Lung (tissue), 11 donors: ENCODE measurements at regions not wholly inside any gene's neighbourhood (a gene's known extent, or its start where the extent isn't known, plus 50 kb on each side); places are given as distances from the start of the nearest gene placed in this dataset.

Experiments used
- ATAC-seq: fragments of 200-7000 bp; cut with Tn5 transposase; one replicate; pipeline ENCODE4 v1.9.1; 2020; ENCODE audit warnings: moderate number of reproducible peaks; ENCODE audit not compliant: insufficient read depth, low FRiP score
- DNase-seq, 3 donors: peaks; one replicate each; pipeline ENCODE4 v3.0.0-alpha.2; 2013 to 2017
- H3K27ac ChIP-seq, 2 donors: one replicate each; pipeline ENCODE4 v1.5.1; 2013; ENCODE audit warnings: mild to moderate bottlenecking in 2 of 2, moderate library complexity in 2 of 2, control low read depth in 1 of 2, inconsistent platforms in 1 of 2, low read depth in 1 of 2, low read length in 1 of 2
- H3K27me3 ChIP-seq, 3 donors: one replicate each; pipeline ENCODE4 v1.5.1; 2013; ENCODE audit warnings: low read length in 2 of 3; ENCODE audit not compliant: control insufficient read depth in 3 of 3, insufficient read depth in 3 of 3
- H3K36me3 ChIP-seq, 4 donors: one replicate each; pipeline ENCODE4 v1.5.1; 2013; ENCODE audit warnings: low read length in 4 of 4, mild to moderate bottlenecking in 1 of 4, moderate library complexity in 1 of 4; ENCODE audit not compliant: control insufficient read depth in 4 of 4, insufficient read depth in 4 of 4
- H3K4me1 ChIP-seq, 5 donors: one replicate each; pipeline ENCODE4 v1.5.1; 2013; ENCODE audit warnings: low read length in 5 of 5, mild to moderate bottlenecking in 2 of 5, moderate library complexity in 1 of 5; ENCODE audit not compliant: control insufficient read depth in 5 of 5, insufficient read depth in 5 of 5
- H3K4me3 ChIP-seq: one replicate; pipeline ENCODE4 v1.5.1; 2013; ENCODE audit warnings: mild to moderate bottlenecking, control low read depth, moderate library complexity
- H3K9ac ChIP-seq, 2 donors: one replicate each; pipeline ENCODE4 v1.5.1; 2013; ENCODE audit warnings: low read length in 2 of 2, control low read depth in 1 of 2; ENCODE audit not compliant: insufficient read depth in 1 of 2
- H3K9me3 ChIP-seq, 4 donors: one replicate each; pipeline ENCODE4 v1.5.1; 2013; ENCODE audit warnings: low read length in 3 of 4, mild to moderate bottlenecking in 1 of 4, moderate library complexity in 1 of 4; ENCODE audit not compliant: control insufficient read depth in 4 of 4, insufficient read depth in 3 of 4
- CTCF ChIP-seq: IDR thresholded peaks from 2 replicates; pipeline ENCODE4 v1.5.1; 2012; ENCODE audit warnings: mild to moderate bottlenecking; ENCODE audit errors: control extremely low read depth, extremely low read depth
- WGBS, 2 donors: extraction: QIAGEN DNeasy Blood & Tissue Kit; methylation state at CpG; one replicate each; pipeline ENCODE4 v1.1.7; 2013; 5-methylcytosine and 5-hydroxymethylcytosine counted together
- donor health status: control.
- donor health status: control.
- donor health status: Bipolar disorder and iron deficiency.
- donor health status: healthy.
- donor health status: DM: yes; HTN: yes; CAD: no.

GRCh38 chr15:96243701-96244100 lies 86.8 kb upstream of the NR2F2 start:
- WGBS, 2 donors: 74 to 80% methylated on average over 4 of the region's 4 CpGs

GRCh38 chr15:96245252-96245651 lies 85.2 kb upstream of the NR2F2 start:
- no peak for DNase-seq
- peaks cover 0 to 29% (median 14%) of the 10 kb centered on the region in 4 donors for H3K36me3 ChIP-seq
- H3K9ac ChIP-seq: no peak overlapping the region
- no peak overlapping the region for H3K27ac ChIP-seq
- no peak for ATAC-seq
- no peaks in the 10 kb centered on the region for H3K27me3 ChIP-seq
- WGBS, 2 donors: 83 to 96% methylated on average over 2 of the region's 2 CpGs
- H3K4me3 ChIP-seq: no peak overlapping the region
- no peaks in the 10 kb centered on the region for H3K4me1 ChIP-seq
- H3K9me3 ChIP-seq: peaks cover 0 to 4% (median 0%) of the 10 kb centered on the region in 4 donors
- TF ChIP-seq CTCF: no peak

More at GRCh38 chr15:96243701-96244100, 86.8 kb upstream of the NR2F2 start:
- Histone ChIP-seq H3K36me3 (peaks cover 0 to 29% (median 13%) of the 10 kb centered on the region in 4 donors), H3K4me1 (no peaks in the 10 kb centered on the region), H3K9ac (no peak overlapping the region), H3K27ac (no peak overlapping the region), H3K9me3 (peaks cover 0 to 4% (median 0%) of the 10 kb centered on the region in 4 donors), H3K27me3 (no peaks in the 10 kb centered on the region), H3K4me3 (no peak overlapping the region)
- TF ChIP-seq CTCF: no peak
- no peak for ATAC-seq
- DNase-seq: no peak

GRCh38 chr15:96246057-96246456 lies 84.4 kb upstream of the NR2F2 start:
- Histone ChIP-seq H3K4me1 (no peaks in the 10 kb centered on the region), H3K27ac (no peak overlapping the region), H3K36me3 (peaks cover 0 to 32% (median 15%) of the 10 kb centered on the region in 4 donors), H3K4me3 (no peak overlapping the region), H3K9ac (no peak overlapping the region), H3K9me3 (peaks cover 0 to 4% (median 0%) of the 10 kb centered on the region in 4 donors), H3K27me3 (no peaks in the 10 kb centered on the region)
- TF ChIP-seq CTCF: no peak
- WGBS, 2 donors: 86 to 89% methylated on average over 4 of the region's 4 CpGs
- ATAC-seq: no peak
- DNase-seq: no peak
